HEK293 (cell line): ENCODE measurements at regions not wholly inside any gene's neighbourhood (a gene's known extent, or its start where the extent isn't known, plus 50 kb on each side); places are given as distances from the start of the nearest gene placed in this dataset.

Experiments used
- AEBP2 ChIP-seq: fragments of 450-650 bp; formaldehyde crosslinking; IDR thresholded peaks from 2 replicates; pipeline ENCODE4 v1.5.1; 2016; ENCODE audit warnings: missing biosample characterization, missing genetic modification characterization, borderline replicate concordance
- GLI4 ChIP-seq: fragments of 450-650 bp; formaldehyde crosslinking; IDR thresholded peaks from 2 replicates; pipeline ENCODE4 v1.5.1; 2016; ENCODE audit warnings: missing biosample characterization, missing genetic modification characterization
- MZF1 ChIP-seq: fragments of 450-650 bp; formaldehyde crosslinking; IDR thresholded peaks from 2 replicates; pipeline ENCODE4 v1.5.1; 2017; ENCODE audit warnings: missing biosample characterization, missing genetic modification characterization, borderline replicate concordance
- PRDM2 ChIP-seq: fragments of 450-650 bp; formaldehyde crosslinking; IDR thresholded peaks from 2 replicates; pipeline ENCODE4 v1.5.1; 2016; ENCODE audit warnings: missing biosample characterization, missing genetic modification characterization, borderline replicate concordance
- REST ChIP-seq: fragments of 450-650 bp; formaldehyde crosslinking; IDR thresholded peaks from 2 replicates; pipeline ENCODE4 v1.5.1; 2016; ENCODE audit warnings: missing biosample characterization, missing genetic modification characterization
- SCRT2 ChIP-seq: fragments of 450-650 bp; formaldehyde crosslinking; IDR thresholded peaks from 2 replicates; pipeline ENCODE4 v1.5.1; 2016; ENCODE audit warnings: missing biosample characterization, missing genetic modification characterization
- YY1 ChIP-seq: fragments of 450-650 bp; formaldehyde crosslinking; IDR thresholded peaks from 2 replicates; pipeline ENCODE4 v1.5.1; 2018; ENCODE audit warnings: missing biosample characterization, missing genetic modification characterization
- ZBTB7A ChIP-seq: fragments of 450-650 bp; formaldehyde crosslinking; IDR thresholded peaks from 2 replicates; pipeline ENCODE4 v1.5.1; 2016; ENCODE audit warnings: low read depth, missing biosample characterization, missing genetic modification characterization
- ZNF133 ChIP-seq: fragments of 450-650 bp; formaldehyde crosslinking; IDR thresholded peaks from 2 replicates; pipeline ENCODE4 v1.5.1; 2016; ENCODE audit warnings: missing biosample characterization, missing genetic modification characterization
- ZNF184 ChIP-seq: fragments of 450-650 bp; IDR thresholded peaks from 2 replicates; pipeline ENCODE4 v1.5.1; 2018; ENCODE audit warnings: missing biosample characterization, mild to moderate bottlenecking, missing genetic modification characterization
- ZNF223 ChIP-seq: fragments of 450-650 bp; formaldehyde crosslinking; IDR thresholded peaks from 2 replicates; pipeline ENCODE4 v1.5.1; 2016; ENCODE audit warnings: missing biosample characterization, missing genetic modification characterization
- ZNF473 ChIP-seq: fragments of 450-650 bp; formaldehyde crosslinking; IDR thresholded peaks from 2 replicates; pipeline ENCODE4 v1.5.1; 2017; ENCODE audit warnings: missing biosample characterization, missing genetic modification characterization
- ZNF488 ChIP-seq: fragments of 450-650 bp; formaldehyde crosslinking; IDR thresholded peaks from 2 replicates; pipeline ENCODE4 v1.5.1; 2016; ENCODE audit warnings: missing biosample characterization, missing genetic modification characterization
- ZNF530 ChIP-seq: fragments of 450-650 bp; formaldehyde crosslinking; IDR thresholded peaks from 2 replicates; pipeline ENCODE4 v1.5.1; 2016; ENCODE audit warnings: low read depth, missing biosample characterization, missing genetic modification characterization
- ZNF548 ChIP-seq: fragments of 450-650 bp; formaldehyde crosslinking; IDR thresholded peaks from 2 replicates; pipeline ENCODE4 v1.5.1; 2016; ENCODE audit warnings: missing biosample characterization, missing genetic modification characterization
- ZNF571 ChIP-seq: fragments of 450-650 bp; formaldehyde crosslinking; IDR thresholded peaks from 2 replicates; pipeline ENCODE4 v1.5.0; 2017; ENCODE audit warnings: missing biosample characterization, missing genetic modification characterization
- ZNF610 ChIP-seq: fragments of 450-650 bp; formaldehyde crosslinking; IDR thresholded peaks from 2 replicates; pipeline ENCODE4 v1.5.1; 2016; ENCODE audit warnings: missing biosample characterization, missing genetic modification characterization, borderline replicate concordance
- TF ChIP-seq, protein P1 (sequence below): fragments of 450-650 bp; formaldehyde crosslinking; IDR thresholded peaks from 2 replicates; pipeline ENCODE4 v1.5.1; 2016; ENCODE audit warnings: missing biosample characterization, missing genetic modification characterization
- TF ChIP-seq, protein P2 (sequence below): fragments of 450-650 bp; formaldehyde crosslinking; IDR thresholded peaks from 2 replicates; pipeline ENCODE4 v1.5.1; 2016; ENCODE audit warnings: missing biosample characterization, missing genetic modification characterization
- TF ChIP-seq, protein P3 (sequence below): fragments of 450-650 bp; formaldehyde crosslinking; IDR thresholded peaks from 2 replicates; pipeline ENCODE4 v1.5.1; 2016; ENCODE audit warnings: missing biosample characterization, missing genetic modification characterization

DNA sequence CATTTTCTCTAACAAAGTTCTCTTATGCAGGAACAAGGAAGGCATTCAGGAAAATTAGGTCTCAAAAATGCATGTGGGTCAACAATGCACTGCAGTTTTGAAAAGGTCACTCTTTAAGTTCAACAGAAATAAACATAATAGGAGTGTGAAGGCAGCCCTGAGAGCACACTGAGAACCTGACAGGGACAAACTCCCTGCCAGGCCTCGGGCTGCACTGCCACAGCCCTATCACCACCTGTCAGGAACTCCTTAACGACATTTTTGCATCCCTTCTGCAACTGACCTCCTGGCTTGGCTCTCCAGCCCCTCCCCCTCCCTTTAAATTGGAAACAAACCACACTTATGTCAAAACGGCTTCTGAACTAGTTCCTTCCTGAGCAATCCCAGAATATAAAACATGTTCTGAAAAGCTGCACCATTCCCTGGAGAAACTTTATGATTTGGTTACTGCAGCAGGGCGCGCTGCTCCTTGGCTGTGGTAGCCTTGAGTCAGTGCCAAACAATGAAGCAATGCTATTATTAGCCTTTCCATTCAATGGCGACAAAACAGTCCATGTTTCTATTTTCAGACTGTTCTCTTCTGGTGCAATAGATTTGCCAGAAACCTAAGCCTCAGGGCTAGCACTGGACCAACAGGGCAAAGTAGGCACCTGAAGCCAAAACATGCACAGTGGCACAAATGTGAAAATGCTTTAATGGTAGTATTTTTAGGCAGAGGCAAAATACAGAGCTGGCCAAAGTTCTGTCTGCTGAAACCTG is 160.1 kb upstream of the ZNF608 start (continued):
- TF ChIP-seq ZNF133 (tag by site-specific recombination) (no peak), ZNF473 (tag by site-specific recombination) (no peak), ZNF184 (tag by site-specific recombination) (peak; percentile 74; the same call in 1 of the 2 replicates), SCRT2 (tag by site-specific recombination) (peak; percentile 46), YY1 (tag by site-specific recombination) (no peak), ZNF571 (tag by site-specific recombination) (no peak), ZNF488 (no peak), ZNF610 (peak; percentile 77), ZNF223 (tag by site-specific recombination) (no peak), PRDM2 (tag by site-specific recombination) (no peak), ZNF548 (no peak), MZF1 (peak; percentile 83; the same call in 1 of the 2 replicates), GLI4 (tag by site-specific recombination) (no peak), ZNF530 (tag by site-specific recombination) (no peak), AEBP2 (tag by site-specific recombination) (no peak), REST (tag by site-specific recombination) (no peak), ZBTB7A (tag by site-specific recombination) (no peak)
- TF ChIP-seq, protein P1, sequence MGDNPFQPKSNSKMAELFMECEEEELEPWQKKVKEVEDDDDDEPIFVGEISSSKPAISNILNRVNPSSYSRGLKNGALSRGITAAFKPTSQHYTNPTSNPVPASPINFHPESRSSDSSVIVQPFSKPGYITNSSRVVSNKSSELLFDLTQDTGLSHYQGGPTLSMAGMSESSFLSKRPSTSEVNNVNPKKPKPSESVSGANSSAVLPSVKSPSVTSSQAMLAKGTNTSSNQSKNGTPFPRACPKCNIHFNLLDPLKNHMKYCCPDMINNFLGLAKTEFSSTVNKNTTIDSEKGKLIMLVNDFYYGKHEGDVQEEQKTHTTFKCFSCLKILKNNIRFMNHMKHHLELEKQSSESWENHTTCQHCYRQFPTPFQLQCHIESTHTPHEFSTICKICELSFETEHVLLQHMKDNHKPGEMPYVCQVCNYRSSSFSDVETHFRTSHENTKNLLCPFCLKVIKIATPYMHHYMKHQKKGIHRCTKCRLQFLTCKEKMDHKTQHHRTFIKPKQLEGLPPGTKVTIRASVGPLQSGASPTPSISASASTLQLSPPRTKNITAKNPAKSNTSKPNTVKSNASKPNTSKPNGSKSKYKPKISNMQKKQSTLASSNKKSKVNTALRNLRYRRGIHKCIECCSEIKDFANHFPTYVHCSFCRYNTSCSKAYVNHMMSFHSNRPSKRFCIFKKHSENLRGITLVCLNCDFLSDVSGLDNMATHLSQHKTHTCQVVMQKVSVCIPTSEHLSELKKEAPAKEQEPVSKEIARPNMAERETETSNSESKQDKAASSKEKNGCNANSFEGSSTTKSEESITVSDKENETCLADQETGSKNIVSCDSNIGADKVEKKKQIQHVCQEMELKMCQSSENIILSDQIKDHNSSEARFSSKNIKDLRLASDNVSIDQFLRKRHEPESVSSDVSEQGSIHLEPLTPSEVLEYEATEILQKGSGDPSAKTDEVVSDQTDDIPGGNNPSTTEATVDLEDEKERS (tag by site-specific recombination), result no peak
- TF ChIP-seq, protein P2, sequence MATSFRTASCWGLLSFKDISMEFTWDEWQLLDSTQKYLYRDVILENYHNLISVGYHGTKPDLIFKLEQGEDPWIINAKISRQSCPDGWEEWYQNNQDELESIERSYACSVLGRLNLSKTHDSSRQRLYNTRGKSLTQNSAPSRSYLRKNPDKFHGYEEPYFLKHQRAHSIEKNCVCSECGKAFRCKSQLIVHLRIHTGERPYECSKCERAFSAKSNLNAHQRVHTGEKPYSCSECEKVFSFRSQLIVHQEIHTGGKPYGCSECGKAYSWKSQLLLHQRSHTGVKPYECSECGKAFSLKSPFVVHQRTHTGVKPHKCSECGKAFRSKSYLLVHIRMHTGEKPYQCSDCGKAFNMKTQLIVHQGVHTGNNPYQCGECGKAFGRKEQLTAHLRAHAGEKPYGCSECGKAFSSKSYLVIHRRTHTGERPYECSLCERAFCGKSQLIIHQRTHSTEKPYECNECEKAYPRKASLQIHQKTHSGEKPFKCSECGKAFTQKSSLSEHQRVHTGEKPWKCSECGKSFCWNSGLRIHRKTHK, result no peak
- TF ChIP-seq, protein P3, sequence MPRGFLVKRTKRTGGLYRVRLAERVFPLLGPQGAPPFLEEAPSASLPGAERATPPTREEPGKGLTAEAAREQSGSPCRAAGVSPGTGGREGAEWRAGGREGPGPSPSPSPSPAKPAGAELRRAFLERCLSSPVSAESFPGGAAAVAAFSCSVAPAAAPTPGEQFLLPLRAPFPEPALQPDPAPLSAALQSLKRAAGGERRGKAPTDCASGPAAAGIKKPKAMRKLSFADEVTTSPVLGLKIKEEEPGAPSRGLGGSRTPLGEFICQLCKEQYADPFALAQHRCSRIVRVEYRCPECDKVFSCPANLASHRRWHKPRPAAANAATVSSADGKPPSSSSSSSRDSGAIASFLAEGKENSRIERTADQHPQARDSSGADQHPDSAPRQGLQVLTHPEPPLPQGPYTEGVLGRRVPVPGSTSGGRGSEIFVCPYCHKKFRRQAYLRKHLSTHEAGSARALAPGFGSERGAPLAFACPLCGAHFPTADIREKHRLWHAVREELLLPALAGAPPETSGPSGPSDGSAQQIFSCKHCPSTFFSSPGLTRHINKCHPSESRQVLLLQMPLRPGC (tag by site-specific recombination), result 0 out of 2 replicates have a peak, but pooled peaks have one; percentile 19
